Ishikawa (cell line): ENCODE measurements at regions not wholly inside any gene's neighbourhood (a gene's known extent, or its start where the extent isn't known, plus 50 kb on each side); places are given as distances from the start of the nearest gene placed in this dataset.

Experiments used
- CEBPB ChIP-seq: IDR thresholded peaks from 2 replicates; pipeline ENCODE4 v1.6.1; 2012
- CREB1 ChIP-seq: IDR thresholded peaks from 2 replicates; pipeline ENCODE4 v1.6.1; 2012; ENCODE audit warnings: low read depth
- EGR1 ChIP-seq: IDR thresholded peaks from 2 replicates; pipeline ENCODE4 v1.6.1; 2012
- EP300 ChIP-seq: IDR thresholded peaks from 2 replicates; pipeline ENCODE4 v1.6.1; 2012; ENCODE audit warnings: borderline replicate concordance
- FOXM1 ChIP-seq: IDR thresholded peaks from 2 replicates; pipeline ENCODE4 v1.6.1; 2012; ENCODE audit warnings: low read depth, borderline replicate concordance
- MAX ChIP-seq: IDR thresholded peaks from 2 replicates; pipeline ENCODE4 v1.6.1; 2012
- NFIC ChIP-seq: IDR thresholded peaks from 2 replicates; pipeline ENCODE4 v1.6.1; 2012
- RAD21 ChIP-seq: IDR thresholded peaks from 2 replicates; pipeline ENCODE4 v1.6.1; 2012; ENCODE audit warnings: low read depth
- REST ChIP-seq: IDR thresholded peaks from 2 replicates; pipeline ENCODE4 v1.6.1; 2012; ENCODE audit warnings: low read depth, mild to moderate bottlenecking
- TAF1 ChIP-seq: IDR thresholded peaks from 2 replicates; pipeline ENCODE4 v1.6.1; 2012; ENCODE audit warnings: low read depth, mild to moderate bottlenecking
- TCF12 ChIP-seq: IDR thresholded peaks from 2 replicates; pipeline ENCODE4 v1.6.1; 2012; ENCODE audit warnings: low read depth
- TEAD4 ChIP-seq: IDR thresholded peaks from 2 replicates; pipeline ENCODE4 v1.6.1; 2012
- YY1 ChIP-seq: IDR thresholded peaks from 2 replicates; pipeline ENCODE4 v1.6.1; 2012; ENCODE audit warnings: low read depth
- ZBTB7A ChIP-seq: IDR thresholded peaks from 2 replicates; pipeline ENCODE4 v1.6.1; 2012; ENCODE audit warnings: low read depth
- TF ChIP-seq, protein P1 (sequence below): IDR thresholded peaks from 2 replicates; pipeline ENCODE4 v1.6.1; 2012

GRCh38 chr22:48961705-48962104 is 866.0 kb downstream of the BRD1 start:
- no peak for TF ChIP-seq NFIC

DNA sequence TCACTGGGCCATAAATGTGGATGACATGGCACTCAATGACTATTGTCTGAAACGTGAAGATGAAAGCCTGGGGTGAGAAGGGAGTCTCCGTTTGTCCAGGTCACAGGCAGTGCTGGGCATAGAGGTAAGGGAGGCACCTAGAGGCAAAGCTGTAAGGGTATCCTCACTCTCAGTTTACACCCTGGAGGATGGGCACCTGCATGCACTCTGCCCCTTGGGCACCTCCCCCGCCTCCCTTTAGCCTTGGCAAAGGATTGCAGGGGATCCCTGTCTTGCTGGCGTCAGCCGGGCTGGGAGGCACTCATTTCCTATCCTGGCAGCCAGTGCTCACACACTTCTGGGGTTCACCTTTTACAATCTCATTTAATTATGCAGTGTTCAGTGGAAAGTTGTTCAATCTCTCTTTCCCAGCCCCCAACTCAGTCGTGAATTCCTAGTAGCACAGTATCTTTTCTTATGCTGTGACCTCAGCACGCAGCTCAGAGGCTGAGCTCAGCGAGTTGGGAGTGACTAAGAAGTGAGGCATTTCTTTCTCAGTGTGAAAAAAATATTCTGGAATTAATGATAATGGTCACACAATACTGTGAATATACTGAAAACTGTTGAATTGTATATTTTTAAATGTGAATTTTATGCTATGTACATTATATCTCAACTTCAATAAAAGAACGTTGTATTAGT is 866.6 kb downstream of the BRD1 start:
- TF ChIP-seq EGR1 (no peak), MAX (no peak), NFIC (no peak), FOXM1 (no peak), TCF12 (no peak), ZBTB7A (no peak), YY1 (no peak), CREB1 (no peak), CEBPB (no peak), TEAD4 (no peak)
- TF ChIP-seq, protein P1, sequence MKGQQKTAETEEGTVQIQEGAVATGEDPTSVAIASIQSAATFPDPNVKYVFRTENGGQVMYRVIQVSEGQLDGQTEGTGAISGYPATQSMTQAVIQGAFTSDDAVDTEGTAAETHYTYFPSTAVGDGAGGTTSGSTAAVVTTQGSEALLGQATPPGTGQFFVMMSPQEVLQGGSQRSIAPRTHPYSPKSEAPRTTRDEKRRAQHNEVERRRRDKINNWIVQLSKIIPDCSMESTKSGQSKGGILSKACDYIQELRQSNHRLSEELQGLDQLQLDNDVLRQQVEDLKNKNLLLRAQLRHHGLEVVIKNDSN: no peak

GRCh38 chr22:48960576-48960975 is 867.1 kb downstream of the BRD1 start:
- TF ChIP-seq TCF12: no peak
- TF ChIP-seq NFIC: no peak
- TF ChIP-seq CEBPB: no peak
- TF ChIP-seq, protein P1: no peak
- no peak for TF ChIP-seq EP300
- no peak for TF ChIP-seq FOXM1
- TF ChIP-seq YY1: no peak
- TF ChIP-seq MAX: no peak
- no peak for TF ChIP-seq REST
- no peak for TF ChIP-seq ZBTB7A
- no peak for TF ChIP-seq CREB1
- no peak for TF ChIP-seq TAF1
- no peak for TF ChIP-seq EGR1
- no peak for TF ChIP-seq TEAD4
- no peak for TF ChIP-seq RAD21

GRCh38 chr22:48959496-48959895 is 868.2 kb downstream of the BRD1 start:
- TF ChIP-seq EGR1 (no peak), TEAD4 (no peak), TAF1 (no peak), TCF12 (no peak), CREB1 (no peak), FOXM1 (no peak), MAX (no peak), NFIC (no peak), REST (no peak), YY1 (no peak), CEBPB (no peak), EP300 (no peak), ZBTB7A (no peak), RAD21 (no peak)
- TF ChIP-seq, protein P1: no peak

DNA sequence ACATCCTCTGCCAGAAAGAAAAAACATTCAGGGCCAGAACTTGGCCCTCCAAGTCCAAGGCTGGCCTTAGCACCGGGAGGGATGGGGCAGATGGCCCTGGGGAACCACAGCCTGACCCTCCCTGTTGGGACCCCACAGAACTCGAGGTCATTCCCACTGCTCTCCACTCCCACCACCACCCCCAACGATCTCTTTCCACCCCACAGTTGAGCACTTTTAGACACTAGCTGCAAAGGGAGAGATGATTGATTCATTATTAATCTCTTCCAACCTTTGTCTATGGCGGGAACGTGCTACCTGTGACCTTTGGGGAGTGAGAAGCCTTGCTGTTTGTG is 869.7 kb downstream of the BRD1 start:
- TF ChIP-seq EP300: no peak
- no peak for TF ChIP-seq NFIC
- TF ChIP-seq CEBPB: no peak
- TF ChIP-seq EGR1: no peak

DNA sequence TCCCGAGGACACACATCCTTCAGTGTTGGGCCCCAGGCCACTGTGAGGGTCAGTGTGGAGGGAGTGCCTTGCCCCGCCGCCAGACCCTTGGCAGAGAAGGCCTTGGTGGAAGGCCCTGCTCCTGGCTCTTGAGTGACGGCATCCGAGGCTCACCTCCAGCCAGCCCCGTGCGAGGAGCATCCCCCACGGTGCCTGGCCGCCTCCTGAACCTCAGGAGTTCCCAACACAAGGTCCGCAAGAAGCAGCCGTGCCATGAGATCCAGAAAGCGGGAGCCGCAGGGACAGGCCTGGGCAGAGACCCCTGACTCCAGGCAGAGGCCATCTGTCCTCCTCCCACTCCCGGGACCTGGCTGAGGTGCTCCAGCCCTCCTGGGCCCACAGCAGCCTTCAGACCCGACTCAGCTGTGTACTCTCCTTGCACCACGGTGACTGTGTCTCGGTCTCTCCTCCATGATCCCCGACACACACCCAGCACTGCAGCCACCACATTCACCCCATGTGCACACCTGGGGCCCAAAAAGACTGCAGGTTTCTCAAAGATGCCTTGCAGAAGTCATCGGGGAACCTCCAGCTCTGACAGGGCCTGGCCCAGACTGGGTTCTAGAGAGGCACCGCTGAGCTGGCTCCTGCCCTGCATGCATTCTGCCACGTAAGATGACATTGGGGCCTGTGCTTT is 870.2 kb downstream of the BRD1 start:
- TF ChIP-seq EP300 (no peak), RAD21 (no peak), REST (no peak), TEAD4 (no peak), CREB1 (no peak), FOXM1 (no peak), NFIC (no peak), CEBPB (no peak), ZBTB7A (no peak)
